Parathyroid adenoma (tissue), 2 donors: ENCODE measurements at regions not wholly inside any gene's neighbourhood (a gene's known extent, or its start where the extent isn't known, plus 50 kb on each side); places are given as distances from the start of the nearest gene placed in this dataset.

Experiments used
- H2AFZ ChIP-seq: fragments of 300-600 bp; sonication (generic); one replicate; pipeline ENCODE4 v1.7.0; 2017; ENCODE audit warnings: antibody characterized with exemption, mild to moderate bottlenecking
- H3K27ac ChIP-seq: fragments of 300-600 bp; sonication (generic); one replicate; pipeline ENCODE4 v1.7.0; 2017
- H3K27me3 ChIP-seq: fragments of 300-600 bp; sonication (generic); one replicate; pipeline ENCODE4 v1.7.0; 2017; ENCODE audit warnings: low read length; ENCODE audit not compliant: control insufficient read depth, insufficient read depth
- H3K36me3 ChIP-seq: fragments of 300-600 bp; sonication (generic); one replicate; pipeline ENCODE4 v1.7.0; 2017; ENCODE audit warnings: low read length; ENCODE audit not compliant: control insufficient read depth, insufficient read depth
- H3K4me1 ChIP-seq: fragments of 300-600 bp; sonication (generic); one replicate; pipeline ENCODE4 v1.7.0; 2017; ENCODE audit warnings: control low read depth
- H3K4me2 ChIP-seq: fragments of 300-600 bp; sonication (generic); one replicate; pipeline ENCODE4 v1.7.0; 2017; ENCODE audit warnings: low read length
- H3K4me3 ChIP-seq: fragments of 300-600 bp; sonication (generic); one replicate; pipeline ENCODE4 v1.7.0; 2017; ENCODE audit warnings: low read depth, low read length
- H3K79me2 ChIP-seq: fragments of 300-600 bp; sonication (generic); one replicate; pipeline ENCODE4 v1.7.0; 2017; ENCODE audit warnings: control low read depth
- H3K9ac ChIP-seq: fragments of 300-600 bp; sonication (generic); one replicate; pipeline ENCODE4 v1.7.0; 2017; ENCODE audit warnings: mild to moderate bottlenecking
- H3K9me3 ChIP-seq: fragments of 300-600 bp; sonication (generic); one replicate; pipeline ENCODE4 v1.7.0; 2017; ENCODE audit warnings: low read length; ENCODE audit not compliant: control insufficient read depth
- CTCF ChIP-seq: fragments of 300-600 bp; sonication (generic); IDR thresholded peaks from one replicate; pipeline ENCODE4 v1.7.0; 2017; ENCODE audit warnings: antibody characterized with exemption, mild to moderate bottlenecking
- donor health status: primary hyperparathyroidism.

DNA sequence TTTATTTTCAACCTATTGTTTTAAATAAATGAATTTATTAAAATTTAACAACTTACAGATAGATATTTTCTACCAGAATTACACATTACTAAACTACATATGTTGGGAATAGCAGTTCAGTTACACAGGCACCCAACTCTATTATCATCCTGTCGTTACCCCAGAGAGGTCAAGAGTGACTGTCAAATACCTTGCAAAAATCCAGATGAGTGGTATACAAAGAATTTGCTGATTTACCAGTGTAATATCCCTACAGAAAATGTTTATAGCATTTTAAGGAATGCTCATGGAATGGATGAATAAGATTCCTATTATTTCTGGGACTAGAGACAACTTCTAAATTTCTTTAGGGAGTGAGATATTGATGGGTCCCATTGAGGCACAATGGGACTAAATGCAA, 300.7 kb upstream of the RGS18 start:
- Histone ChIP-seq H2AFZ (no peak overlapping the region), H3K4me3 (no peak overlapping the region), H3K36me3 (no peaks in the 10 kb centered on the region), H3K79me2 (no peaks in the 10 kb centered on the region), H3K9ac (no peak overlapping the region), H3K4me2 (no peak overlapping the region), H3K27me3 (no peaks in the 10 kb centered on the region), H3K4me1 (no peaks in the 10 kb centered on the region), H3K27ac (no peak overlapping the region), H3K9me3 (no peaks in the 10 kb centered on the region)
- no peak for TF ChIP-seq CTCF

GRCh38 chr1:191865479-191865878, 292.8 kb upstream of the RGS18 start:
- Histone ChIP-seq H3K27me3 (no peaks in the 10 kb centered on the region), H3K9ac (no peak overlapping the region), H3K4me2 (no peak overlapping the region), H3K27ac (no peak overlapping the region), H2AFZ (no peak overlapping the region), H3K36me3 (no peaks in the 10 kb centered on the region), H3K9me3 (no peaks in the 10 kb centered on the region), H3K4me3 (no peak overlapping the region), H3K4me1 (no peaks in the 10 kb centered on the region), H3K79me2 (no peaks in the 10 kb centered on the region)
- no peak for TF ChIP-seq CTCF

- no peaks in the 10 kb centered on the region for H3K27me3 ChIP-seq
- H3K79me2 ChIP-seq: no peaks in the 10 kb centered on the region
- no peak overlapping the region for H3K27ac ChIP-seq
- H3K4me2 ChIP-seq: no peak overlapping the region
- H2AFZ ChIP-seq: no peak overlapping the region
- H3K9ac ChIP-seq: no peak overlapping the region
- H3K4me3 ChIP-seq: no peak overlapping the region
- no peaks in the 10 kb centered on the region for H3K4me1 ChIP-seq
- no peaks in the 10 kb centered on the region for H3K36me3 ChIP-seq
- no peak for TF ChIP-seq CTCF
- H3K9me3 ChIP-seq: no peaks in the 10 kb centered on the region
Measured at GRCh38 chr1:191866155-191866554, 292.1 kb upstream of the RGS18 start.

DNA sequence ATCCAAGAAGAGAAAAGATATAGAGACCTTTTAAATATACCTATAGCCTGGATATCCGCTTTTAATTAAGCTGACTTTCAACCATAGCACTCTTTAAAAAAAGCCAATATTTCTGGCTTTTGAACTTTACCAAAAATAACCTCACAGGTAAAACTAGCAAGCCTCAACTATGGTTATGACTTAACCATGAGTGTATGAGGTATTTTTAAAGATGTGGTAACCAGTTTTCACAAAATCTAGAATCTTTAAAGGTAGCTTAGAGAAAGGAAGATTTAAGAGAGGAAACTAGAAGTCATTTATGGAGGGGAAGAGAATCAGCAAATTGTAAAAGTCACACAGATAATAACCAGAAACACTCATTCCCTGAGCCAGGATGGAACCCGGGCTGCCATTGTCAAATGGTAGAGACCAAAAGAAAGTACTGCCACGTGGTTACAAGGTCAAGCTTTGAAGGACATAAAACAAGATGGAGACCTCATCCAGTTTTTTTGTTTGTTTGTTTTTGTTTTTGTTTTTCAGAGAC, 288.4 kb upstream of the RGS18 start:
- H3K36me3 ChIP-seq: no peaks in the 10 kb centered on the region
- H3K4me1 ChIP-seq: no peaks in the 10 kb centered on the region
- no peak overlapping the region for H3K27ac ChIP-seq
- no peak for TF ChIP-seq CTCF
- no peaks in the 10 kb centered on the region for H3K79me2 ChIP-seq
- H3K9me3 ChIP-seq: no peaks in the 10 kb centered on the region
- H2AFZ ChIP-seq: no peak overlapping the region
- H3K9ac ChIP-seq: no peak overlapping the region
- no peak overlapping the region for H3K4me3 ChIP-seq
- no peak overlapping the region for H3K4me2 ChIP-seq
- no peaks in the 10 kb centered on the region for H3K27me3 ChIP-seq

DNA sequence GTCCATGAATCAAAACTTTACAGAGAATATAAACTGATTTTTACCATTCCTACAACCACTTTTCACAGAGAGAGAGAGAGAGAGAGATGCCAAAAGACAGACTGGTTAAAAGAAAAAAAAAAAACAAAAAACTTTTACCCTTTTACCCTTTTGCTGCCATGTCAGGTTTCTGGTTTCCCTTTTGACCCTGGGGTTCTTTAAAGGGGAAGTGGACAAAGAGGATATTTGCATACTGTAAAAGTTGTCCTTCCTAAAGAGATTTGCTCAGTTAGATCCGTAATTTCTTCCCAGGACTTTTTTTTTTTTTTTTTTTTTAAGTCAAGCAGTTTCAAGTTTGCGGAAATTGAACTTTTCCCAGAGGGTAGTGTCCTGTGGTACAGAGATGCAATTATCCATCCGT, 287.8 kb upstream of the RGS18 start:
- Histone ChIP-seq H3K4me3 (no peak overlapping the region), H3K36me3 (no peaks in the 10 kb centered on the region), H3K27ac (no peak overlapping the region), H3K4me2 (no peak overlapping the region), H3K9me3 (no peaks in the 10 kb centered on the region), H2AFZ (no peak overlapping the region), H3K4me1 (no peaks in the 10 kb centered on the region), H3K27me3 (no peaks in the 10 kb centered on the region), H3K9ac (no peak overlapping the region), H3K79me2 (no peaks in the 10 kb centered on the region)
- TF ChIP-seq CTCF: no peak
